SKM-1 (cell line): ENCODE measurements at regions not wholly inside any gene's neighbourhood (a gene's known extent, or its start where the extent isn't known, plus 50 kb on each side); places are given as distances from the start of the nearest gene placed in this dataset.
"Not testable (repeated sequence)": the region's sequence is repeated elsewhere in the genome, so short reads cannot be mapped to it uniquely, and the experiment has no call there.

ENCODE experiments used
- DNase-seq: peaks from one replicate; lab custom pipeline; 2025; ENCODE audit not compliant: unreplicated experiment; lab: John Stamatoyannopoulos, UW

- no peak for DNase-seq
Measured at GRCh38 chr1:229119876-229120275, 151.0 kb upstream of the RAB4A start.

GRCh38 chr1:229121845-229122436, 149.0 kb upstream of the RAB4A start:
- DNase-seq: no peak

- no peak for DNase-seq
Measured at GRCh38 chr1:229122606-229123005, 148.3 kb upstream of the RAB4A start.

GRCh38 chr1:229124116-229124515, 146.8 kb upstream of the RAB4A start:
- DNase-seq: no peak

- no peak for DNase-seq
Measured at GRCh38 chr1:229124520-229125124, 146.3 kb upstream of the RAB4A start.

- DNase-seq: peak; percentile 62
Measured at GRCh38 chr1:229127301-229127700, 143.6 kb upstream of the RAB4A start.

- no peak for DNase-seq
Measured at GRCh38 chr1:229128066-229128608, 142.8 kb upstream of the RAB4A start.

GRCh38 chr1:229129301-229130027, 141.4 kb upstream of the RAB4A start:
- DNase-seq: no peak

- DNase-seq: peak; percentile 99
Measured at GRCh38 chr1:229130028-229130668, 140.8 kb upstream of the RAB4A start.

- no peak for DNase-seq
Measured at GRCh38 chr1:229131243-229132105, 139.4 kb upstream of the RAB4A start.

GRCh38 chr1:229132106-229132443, 138.8 kb upstream of the RAB4A start:
- DNase-seq: no peak

- DNase-seq: no peak
Measured at GRCh38 chr1:229132706-229133105, 138.2 kb upstream of the RAB4A start.

GRCh38 chr1:229133151-229133550, 137.8 kb upstream of the RAB4A start:
- peak; percentile 36 for DNase-seq

- DNase-seq: no peak
Measured at GRCh38 chr1:229133811-229134210, 137.1 kb upstream of the RAB4A start.

GRCh38 chr1:229134381-229135217, 136.3 kb upstream of the RAB4A start:
- DNase-seq: not testable (repeated sequence)

- no peak for DNase-seq
Measured at GRCh38 chr1:229135773-229136172, 135.1 kb upstream of the RAB4A start.

GRCh38 chr1:229136822-229137221, 134.1 kb upstream of the RAB4A start:
- DNase-seq: peak; percentile 28

GRCh38 chr1:229137271-229137670, 133.6 kb upstream of the RAB4A start:
- DNase-seq: no peak

GRCh38 chr1:229138058-229138457, 132.9 kb upstream of the RAB4A start:
- DNase-seq: no peak
